ENCODE measurements at regions not wholly inside any gene's neighbourhood (a gene's known extent, or its start where the extent isn't known, plus 50 kb on each side); places are given as distances from the start of the nearest gene placed in this dataset.

GRCh38 chr13:57933606-57934005, 302.1 kb downstream of the PCDH17 start:
- no peak for TF ChIP-seq POLR2A (IDR thresholded peaks at IDR 0.05; ENCODE audit: low read depth, low read length)
- no peak for TF ChIP-seq POLR2AphosphoS5 (IDR thresholded peaks at IDR 0.05; ENCODE audit: low read depth, low read length)
- no peak for TF ChIP-seq TAF1 (IDR thresholded peaks at IDR 0.05; ENCODE audit: borderline replicate concordance, low read depth, low read length)

Data from GM12892 (cell line).